A673 (cell line): ENCODE measurements at regions not wholly inside any gene's neighbourhood (a gene's known extent, or its start where the extent isn't known, plus 50 kb on each side); places are given as distances from the start of the nearest gene placed in this dataset.

Experiments
- BruUV-seq: library from RNA; stranded (reverse); fragments of 400-500 nt; replicated peaks from 2 replicates; lab custom pipeline; 2021; lab: Mats Ljungman, UMichigan
- CTCF ChIA-PET: fragments of 300-600 bp; sonication (Branson Sonifier 250); formaldehyde crosslinking; loops from one replicate; lab custom pipeline; 2022; ENCODE audit warnings: antibody characterized with exemption; lab: Charles Lee
- POLR2A ChIA-PET: fragments of 300-600 bp; sonication (Branson Sonifier 250); formaldehyde crosslinking; loops from one replicate; lab custom pipeline; 2022; ENCODE audit warnings: antibody characterized with exemption; ENCODE audit not compliant: low non-redundant PET; lab: Charles Lee
- DNase-seq: peaks from one replicate; pipeline ENCODE4 v3.0.0-alpha.2; 2015; ENCODE audit warnings: low spot score
- H3K27ac ChIP-seq: fragments of 200-600 bp; sonication (generic); 2 replicates; pipeline ENCODE4 v1.5.1; 2016; ENCODE audit warnings: mixed run types, low read depth, mild to moderate bottlenecking, mixed read lengths, antibody characterized with exemption, low read length; ENCODE audit not compliant: poor library complexity, severe bottlenecking
- H3K27me3 ChIP-seq: fragments of 200-600 bp; sonication (generic); replicated peaks from 2 replicates; pipeline ENCODE4 v1.6.1; 2017; ENCODE audit warnings: mixed run types, low read depth, mild to moderate bottlenecking, mixed read lengths, antibody characterized with exemption, low read length; ENCODE audit not compliant: insufficient read depth, poor library complexity
- H3K36me3 ChIP-seq: fragments of 200-600 bp; sonication (generic); 2 replicates; pipeline ENCODE4 v1.6.1; 2016; ENCODE audit warnings: mixed run types, mild to moderate bottlenecking, mixed read lengths, antibody characterized with exemption, low read length; ENCODE audit not compliant: insufficient read depth, poor library complexity, severe bottlenecking
- H3K4me1 ChIP-seq: fragments of 200-600 bp; sonication (generic); 2 replicates; pipeline ENCODE4 v1.6.1; 2017; ENCODE audit warnings: mixed run types, mild to moderate bottlenecking, mixed read lengths, antibody characterized with exemption, low read length; ENCODE audit not compliant: insufficient read depth, poor library complexity, severe bottlenecking
- H3K4me3 ChIP-seq: fragments of 200-600 bp; sonication (generic); 2 replicates; pipeline ENCODE4 v1.5.1; 2016; ENCODE audit warnings: low read depth, mixed run types, mild to moderate bottlenecking, mixed read lengths, low read length; ENCODE audit not compliant: poor library complexity, severe bottlenecking
- H3K9me3 ChIP-seq: fragments of 200-600 bp; sonication (generic); 2 replicates; pipeline ENCODE4 v1.6.1; 2016; ENCODE audit warnings: mixed run types, low read depth, mild to moderate bottlenecking, mixed read lengths, antibody characterized with exemption, low read length; ENCODE audit not compliant: poor library complexity, severe bottlenecking
- CTCF ChIP-seq: fragments of 300-800, 200-600 bp; sonication (generic); conservative IDR thresholded peaks from 2 replicates; pipeline ENCODE4 v1.5.1; 2017; ENCODE audit warnings: low read depth, mild to moderate bottlenecking, antibody characterized with exemption, low read length, moderate library complexity, mixed read lengths
- EZH2 ChIP-seq: fragments of 200-600 bp; sonication (generic); IDR thresholded peaks from 2 replicates; pipeline ENCODE4 v1.6.1; 2017; ENCODE audit warnings: borderline replicate concordance, low read depth, mild to moderate bottlenecking, mixed read lengths, antibody characterized with exemption, low read length; ENCODE audit not compliant: poor library complexity, severe bottlenecking
- intact Hi-C: fragments of 100-400 bp; cut with micrococcal nuclease; formaldehyde crosslinking; loops from one replicate; pipeline ENCODE4 v1.10.0; 2022; ENCODE audit not compliant: unreplicated experiment

- no peaks in the 10 kb centered on the region for H3K36me3 ChIP-seq
- H3K27me3 ChIP-seq = no peaks in the 10 kb centered on the region
- ChIA-PET CTCF (no interaction called here), POLR2A (no interaction called here)
- H3K27ac ChIP-seq = no peak overlapping the region
- TF ChIP-seq CTCF = no peak
- TF ChIP-seq EZH2 = no peak
- DNase-seq = no peak
- H3K4me3 ChIP-seq = no peak overlapping the region
- H3K4me1 ChIP-seq = no peaks in the 10 kb centered on the region
- intact Hi-C loops = no loop called here
- no TSS peak for BruUV-seq
- H3K9me3 ChIP-seq = no peaks in the 10 kb centered on the region
Observed at GRCh38 chr1:238177960-238178645, 287.4 kb upstream of the ZP4 start.

- H3K9me3 ChIP-seq = no peaks in the 10 kb centered on the region
- TF ChIP-seq EZH2 (no peak), CTCF (no peak)
- POLR2A ChIA-PET = no interaction called here
- no peak for DNase-seq
- no peaks in the 10 kb centered on the region for H3K27me3 ChIP-seq
- H3K36me3 ChIP-seq = no peaks in the 10 kb centered on the region
- no peak overlapping the region for H3K4me3 ChIP-seq
- intact Hi-C loops = no loop called here
- H3K27ac ChIP-seq = no peak overlapping the region
- no peaks in the 10 kb centered on the region for H3K4me1 ChIP-seq
- CTCF ChIA-PET = no interaction called here
- no TSS peak for BruUV-seq
Observed at GRCh38 chr1:238177351-238177750, 286.6 kb upstream of the ZP4 start.

DNA sequence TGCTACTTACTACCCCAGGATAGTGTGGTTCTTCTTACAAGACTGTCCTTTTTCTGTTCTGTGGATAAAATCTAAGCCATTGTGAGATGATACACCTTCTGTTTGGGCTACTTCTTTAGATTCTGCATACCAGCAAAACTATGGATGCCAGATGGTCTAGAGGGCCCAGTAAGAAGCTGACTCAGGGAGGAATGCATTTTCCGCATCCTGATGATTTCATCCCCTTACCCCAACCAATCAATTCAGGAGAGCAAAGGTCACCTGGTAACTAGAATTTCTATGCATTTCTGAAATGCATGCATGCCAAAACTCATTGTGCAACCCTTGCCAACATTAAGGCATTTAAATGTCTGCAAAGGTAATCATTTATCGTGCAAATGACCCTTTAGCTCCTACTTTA is 285.7 kb upstream of the ZP4 start:
- Histone ChIP-seq H3K4me3 (no peak overlapping the region), H3K27ac (no peak overlapping the region), H3K36me3 (no peaks in the 10 kb centered on the region), H3K27me3 (no peaks in the 10 kb centered on the region), H3K9me3 (no peaks in the 10 kb centered on the region), H3K4me1 (no peaks in the 10 kb centered on the region)
- no peak for TF ChIP-seq CTCF
- no peak for TF ChIP-seq EZH2
- POLR2A ChIA-PET = no interaction called here
- CTCF ChIA-PET = no interaction called here
- no TSS peak for BruUV-seq
- intact Hi-C loops = no loop called here
- DNase-seq = no peak
